AG04450 (cell line): ENCODE measurements at regions not wholly inside any gene's neighbourhood (a gene's known extent, or its start where the extent isn't known, plus 50 kb on each side); places are given as distances from the start of the nearest gene placed in this dataset.
"Not testable (repeated sequence)": the region's sequence is repeated elsewhere in the genome, so short reads cannot be mapped to it uniquely, and the experiment has no call there.

Experiments
- CTCF ChIA-PET: fragments of 300-600, 350-600 bp; formaldehyde crosslinking; extraction: SDS; loops from one replicate; lab custom pipeline; 2022; ENCODE audit warnings: antibody characterized with exemption, inconsistent platforms; lab: Charles Lee
- POLR2A ChIA-PET: fragments of 350-600 bp; formaldehyde crosslinking; extraction: SDS; loops from one replicate; lab custom pipeline; 2021; ENCODE audit warnings: antibody characterized with exemption, inconsistent platforms; lab: Yijun Ruan, JAX
- DNase-seq: peaks from one replicate; pipeline ENCODE4 v3.0.0-alpha.2; 2011; ENCODE audit warnings: low read depth, low spot score
- H3K27ac ChIP-seq: one replicate; pipeline ENCODE4 v1.5.1; 2012; ENCODE audit warnings: low read depth, low read length, control low read depth
- H3K27me3 ChIP-seq: one replicate; pipeline ENCODE4 v1.6.0; 2012; ENCODE audit warnings: low read length; ENCODE audit not compliant: control insufficient read depth, insufficient read depth
- H3K4me3 ChIP-seq: 2 replicates; pipeline ENCODE4 v1.5.1; 2011; ENCODE audit warnings: mild to moderate bottlenecking, low read depth, low read length, control low read depth
- H3K9me3 ChIP-seq: 2 replicates; pipeline ENCODE4 v1.5.1; 2012; ENCODE audit warnings: low read length; ENCODE audit not compliant: control insufficient read depth, insufficient read depth
- CTCF ChIP-seq: IDR thresholded peaks from 2 replicates; pipeline ENCODE4 v1.5.1; 2011; ENCODE audit warnings: low read depth, low read length, control low read depth, inconsistent platforms

DNA sequence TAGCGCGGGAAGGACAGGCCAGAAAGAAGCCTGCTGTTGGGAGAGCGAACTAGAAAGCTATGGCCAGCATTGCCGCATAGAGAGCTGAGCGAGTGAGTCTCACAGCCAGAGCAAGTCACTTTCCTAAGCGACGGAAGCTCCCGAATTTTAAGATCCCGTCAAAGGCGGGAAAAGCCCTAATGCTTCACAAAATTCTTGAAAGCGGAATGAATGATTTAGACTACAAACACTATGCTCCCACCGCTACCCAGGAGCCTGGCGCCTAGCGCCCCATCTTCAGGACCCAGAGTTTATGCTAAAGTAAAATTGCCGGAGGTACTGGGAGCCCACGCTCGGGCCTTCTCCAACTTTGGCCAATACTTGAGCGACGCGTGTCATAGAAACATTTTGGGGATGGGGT is 409.9 kb upstream of the ESRRG start:
- no peak for TF ChIP-seq CTCF
- Histone ChIP-seq H3K9me3 (peaks cover 7% of the 10 kb centered on the region), H3K27me3 (peaks cover 55% of the 10 kb centered on the region), H3K27ac (no peak overlapping the region), H3K4me3 (no peak overlapping the region)
- POLR2A ChIA-PET: no interaction called here
- CTCF ChIA-PET: no interaction called here
- DNase-seq: no peak

DNA sequence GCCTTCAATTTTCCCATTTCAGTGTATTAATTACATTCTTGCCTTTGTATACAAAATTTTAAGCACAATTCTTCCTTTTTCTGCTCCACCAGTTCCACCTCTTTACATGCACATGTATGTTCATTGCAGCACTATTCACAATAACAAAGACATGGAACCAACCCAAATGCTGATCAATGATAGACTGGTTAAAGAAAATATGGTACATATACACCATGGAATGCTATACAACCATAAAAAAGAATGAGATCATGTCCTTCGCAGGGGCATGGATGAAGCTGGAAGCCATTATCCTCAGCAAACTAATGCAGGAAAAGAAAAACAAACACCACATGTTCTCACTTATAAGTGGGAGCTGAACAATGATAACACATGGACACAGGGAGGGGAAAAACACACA is 400.1 kb upstream of the ESRRG start:
- CTCF ChIA-PET, POLR2A ChIA-PET, H3K4me3 ChIP-seq, H3K9me3 ChIP-seq, H3K27me3 ChIP-seq, DNase-seq, H3K27ac ChIP-seq: not testable (repeated sequence)

- ChIA-PET POLR2A (no interaction called here), CTCF (no interaction called here)
These were observed 394.8 kb upstream of the ESRRG start for GRCh38 chr1:217117973-217118465.

DNA sequence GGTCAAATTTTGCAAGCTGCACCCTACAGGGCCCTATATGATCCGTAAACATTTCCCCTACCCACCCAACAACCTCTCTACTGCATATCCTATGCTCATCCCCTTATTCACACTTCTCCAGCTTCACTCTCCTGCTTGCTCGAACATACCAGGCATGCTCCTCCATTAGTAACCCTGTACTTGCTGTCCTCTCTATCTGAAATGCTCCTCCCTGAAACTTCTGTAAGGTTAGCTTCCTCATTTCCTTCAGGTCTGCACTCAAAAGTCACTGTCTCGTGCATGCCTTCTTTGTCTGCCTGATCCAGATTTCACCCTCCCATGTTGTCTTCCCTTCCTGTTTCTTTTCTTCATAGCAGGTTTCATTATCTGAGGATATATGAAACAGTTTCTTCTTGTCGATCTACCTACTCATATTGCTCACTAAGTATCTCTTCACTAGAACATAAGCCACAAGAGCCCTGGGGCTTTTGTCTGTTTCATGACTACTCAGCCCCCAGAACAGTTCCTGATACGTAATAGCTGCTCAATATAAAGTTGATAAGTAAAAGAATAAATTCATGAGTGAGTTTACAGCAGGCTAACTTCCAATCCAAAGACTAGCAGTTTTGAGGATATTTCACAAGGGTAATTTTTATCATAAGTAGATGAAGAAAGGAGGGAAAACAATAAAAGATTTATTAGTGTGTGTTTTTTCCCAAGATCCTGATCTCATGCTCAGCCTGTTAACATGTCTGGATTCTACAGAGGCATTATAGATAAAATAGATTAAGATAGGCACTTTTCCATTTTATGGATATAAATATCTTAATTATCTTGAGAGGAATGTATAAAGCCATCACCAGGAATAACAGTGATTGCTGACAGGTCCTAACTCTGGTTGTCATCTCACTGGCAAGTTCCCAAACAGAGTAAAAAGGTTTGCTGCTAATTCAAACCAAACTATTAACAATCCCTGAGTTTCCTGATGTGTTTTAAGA is 392.5 kb upstream of the ESRRG start:
- CTCF ChIA-PET: no interaction called here
- TF ChIP-seq CTCF: no peak
- POLR2A ChIA-PET: no interaction called here
- H3K9me3 ChIP-seq: no peaks in the 10 kb centered on the region
- H3K4me3 ChIP-seq: no peak overlapping the region
- H3K27ac ChIP-seq: no peak overlapping the region
- DNase-seq: no peak
- H3K27me3 ChIP-seq: no peaks in the 10 kb centered on the region

More at GRCh38 chr1:217117973-217118465, 394.8 kb upstream of the ESRRG start:
- DNase-seq: no peak
- H3K27me3 ChIP-seq: no peaks in the 10 kb centered on the region
- no peaks in the 10 kb centered on the region for H3K9me3 ChIP-seq
- H3K4me3 ChIP-seq: no peak overlapping the region
- no peak for TF ChIP-seq CTCF
- no peak overlapping the region for H3K27ac ChIP-seq

- ChIA-PET CTCF (no interaction called here), POLR2A (no interaction called here)
- no peak for TF ChIP-seq CTCF
- H3K9me3 ChIP-seq: no peaks in the 10 kb centered on the region
- H3K4me3 ChIP-seq: no peak overlapping the region
- no peaks in the 10 kb centered on the region for H3K27me3 ChIP-seq
- no peak overlapping the region for H3K27ac ChIP-seq
- DNase-seq: no peak
These were observed 386.7 kb upstream of the ESRRG start for GRCh38 chr1:217109928-217110327.
